Breast epithelium (tissue), 3 donors: ENCODE measurements at regions not wholly inside any gene's neighbourhood (a gene's known extent, or its start where the extent isn't known, plus 50 kb on each side); places are given as distances from the start of the nearest gene placed in this dataset.

ENCODE experiments used
- POLR2A ChIP-seq: fragments of 450-650 bp; IDR thresholded peaks from one replicate; pipeline ENCODE4 v1.6.1; 2016; ENCODE audit warnings: antibody characterized with exemption, mild to moderate bottlenecking, moderate library complexity
- TF ChIP-seq, protein P1 (sequence below), 3 donors: fragments of 450-650 bp; IDR thresholded peaks; one replicate each; pipeline ENCODE4 v1.5.1; 2016 to 2017; ENCODE audit warnings: antibody characterized with exemption in 3 of 3, mild to moderate bottlenecking in 3 of 3, moderate library complexity in 3 of 3

DNA sequence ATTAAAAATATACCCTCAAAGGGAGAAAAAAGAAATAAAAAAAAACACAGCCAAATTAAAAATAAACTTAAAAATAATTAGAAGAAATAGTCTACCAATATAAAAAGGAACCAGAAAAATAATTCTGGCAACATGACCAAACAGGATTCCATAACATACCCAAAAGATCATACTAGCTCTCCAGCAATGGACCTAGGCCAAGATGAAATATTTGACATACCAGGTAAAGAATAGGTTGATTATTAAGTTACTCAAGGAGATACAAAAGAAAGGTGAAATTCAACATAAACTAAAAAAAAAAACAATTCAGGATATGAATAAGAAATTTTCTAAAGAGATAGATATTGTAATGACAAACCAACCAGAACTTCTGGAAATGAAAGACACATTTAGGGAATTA, 121.3 kb upstream of the SCAF11 start:
- TF ChIP-seq POLR2A = no peak
- TF ChIP-seq, protein P1, sequence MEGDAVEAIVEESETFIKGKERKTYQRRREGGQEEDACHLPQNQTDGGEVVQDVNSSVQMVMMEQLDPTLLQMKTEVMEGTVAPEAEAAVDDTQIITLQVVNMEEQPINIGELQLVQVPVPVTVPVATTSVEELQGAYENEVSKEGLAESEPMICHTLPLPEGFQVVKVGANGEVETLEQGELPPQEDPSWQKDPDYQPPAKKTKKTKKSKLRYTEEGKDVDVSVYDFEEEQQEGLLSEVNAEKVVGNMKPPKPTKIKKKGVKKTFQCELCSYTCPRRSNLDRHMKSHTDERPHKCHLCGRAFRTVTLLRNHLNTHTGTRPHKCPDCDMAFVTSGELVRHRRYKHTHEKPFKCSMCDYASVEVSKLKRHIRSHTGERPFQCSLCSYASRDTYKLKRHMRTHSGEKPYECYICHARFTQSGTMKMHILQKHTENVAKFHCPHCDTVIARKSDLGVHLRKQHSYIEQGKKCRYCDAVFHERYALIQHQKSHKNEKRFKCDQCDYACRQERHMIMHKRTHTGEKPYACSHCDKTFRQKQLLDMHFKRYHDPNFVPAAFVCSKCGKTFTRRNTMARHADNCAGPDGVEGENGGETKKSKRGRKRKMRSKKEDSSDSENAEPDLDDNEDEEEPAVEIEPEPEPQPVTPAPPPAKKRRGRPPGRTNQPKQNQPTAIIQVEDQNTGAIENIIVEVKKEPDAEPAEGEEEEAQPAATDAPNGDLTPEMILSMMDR (IDR thresholded peaks at IDR 0.05) = no peak
